Esophagus squamous epithelium (tissue), 4 donors: ENCODE measurements at regions not wholly inside any gene's neighbourhood (a gene's known extent, or its start where the extent isn't known, plus 50 kb on each side); places are given as distances from the start of the nearest gene placed in this dataset.

Experiments
- CTCF ChIP-seq, 6 experiments: fragments of 450-650 bp in 4 of 6; fragments of 200-600 bp in 2 of 6; sonication (generic) in 2 of 6; IDR thresholded peaks; one replicate each; pipeline ENCODE4 v1.5.1; 2016 to 2019; ENCODE audit warnings: antibody characterized with exemption in 6 of 6, mild to moderate bottlenecking in 4 of 6, moderate library complexity in 4 of 6
- POLR2A ChIP-seq, 4 donors: fragments of 450-650 bp; IDR thresholded peaks; one replicate each; pipeline ENCODE4 v1.6.1; 2017; ENCODE audit warnings: antibody characterized with exemption in 4 of 4, mild to moderate bottlenecking in 4 of 4, moderate library complexity in 3 of 4

- TF ChIP-seq CTCF (IDR thresholded peaks at IDR 0.05) (no peak), POLR2A (IDR thresholded peaks at IDR 0.05) (no peak)
Measured at GRCh38 chr13:112000888-112001287, 66.1 kb upstream of the SOX1 start.
